HAP-1 (cell line): ENCODE measurements at regions not wholly inside any gene's neighbourhood (a gene's known extent, or its start where the extent isn't known, plus 50 kb on each side); places are given as distances from the start of the nearest gene placed in this dataset.
"Not testable (repeated sequence)": the region's sequence is repeated elsewhere in the genome, so short reads cannot be mapped to it uniquely, and the experiment has no call there.

Experiments
- DNase-seq, 2 experiments: peaks; one replicate each; pipeline ENCODE4 v3.0.0-alpha.2; 2016 to 2020; ENCODE audit warnings: low spot score in 2 of 2
- H3K27me3 ChIP-seq: fragments of 250-450 bp; sonication (Bioruptor Pico); 2 replicates; pipeline ENCODE4 v1.5.1; 2020; ENCODE audit warnings: low read depth, mild to moderate bottlenecking, moderate library complexity
- H3K36me3 ChIP-seq: fragments of 250-450 bp; sonication (Bioruptor Pico); replicated peaks from 2 replicates; pipeline ENCODE4 v1.5.1; 2020; ENCODE audit warnings: mild to moderate bottlenecking
- H3K4me1 ChIP-seq: fragments of 250-450 bp; sonication (Bioruptor Pico); 2 replicates; pipeline ENCODE4 v1.5.1; 2020; ENCODE audit warnings: mild to moderate bottlenecking
- H3K4me3 ChIP-seq: fragments of 250-450 bp; sonication (Bioruptor Pico); 2 replicates; pipeline ENCODE4 v1.5.1; 2020; ENCODE audit warnings: mild to moderate bottlenecking, moderate library complexity
- H3K9me3 ChIP-seq: fragments of 250-450 bp; sonication (Bioruptor Pico); 2 replicates; pipeline ENCODE4 v1.5.1; 2020; ENCODE audit warnings: mild to moderate bottlenecking, moderate library complexity
- in situ Hi-C: fragments of 300-500 bp; cut with MboI; formaldehyde crosslinking; loops from 3 replicates; pipeline ENCODE4 v1.14.3; 2020; ENCODE audit warnings: low sequenced_read_pairs, inconsistent platforms, mixed read lengths

DNA sequence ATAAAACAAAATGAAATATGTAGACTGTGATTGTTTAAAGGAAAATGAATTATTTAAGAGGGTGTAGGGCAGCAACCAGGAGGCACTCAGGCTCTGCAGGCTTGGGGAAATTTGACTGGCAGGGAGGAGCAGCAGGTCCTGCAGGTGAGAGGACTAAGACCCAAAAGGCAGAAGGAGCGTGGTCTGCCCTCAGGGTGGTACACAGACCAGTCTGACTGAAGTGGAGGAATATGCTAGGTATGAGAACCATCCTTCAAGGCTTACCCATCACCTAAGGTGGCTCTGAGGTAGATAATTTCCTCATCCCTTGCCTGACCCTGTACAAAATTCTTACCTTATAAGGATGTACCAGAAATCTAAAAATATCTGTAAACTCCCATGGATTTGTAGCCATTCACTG, 261.3 kb upstream of the RASGEF1B start:
- DNase-seq: no peak
- in situ Hi-C loops: no loop called here

DNA sequence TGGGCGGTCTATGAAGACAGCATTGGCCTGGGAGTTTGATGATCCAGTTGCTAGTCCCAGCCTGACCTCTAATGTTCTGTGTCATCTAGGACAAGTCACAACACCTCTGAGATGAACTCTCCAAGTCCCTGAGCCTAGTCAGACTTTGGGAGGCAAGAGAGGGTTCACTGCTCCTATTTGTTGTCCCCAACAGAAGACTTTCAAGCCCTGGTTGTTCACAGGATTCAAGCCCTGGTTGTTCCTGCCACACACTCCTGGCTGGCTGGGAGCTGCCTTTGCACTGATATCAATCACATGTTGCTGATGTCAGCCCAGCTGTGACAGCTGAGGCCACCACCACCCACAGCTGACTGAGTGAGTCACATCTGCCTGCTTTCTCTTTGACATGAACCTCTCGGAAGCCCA, 253.2 kb upstream of the RASGEF1B start:
- no peak for DNase-seq

More for the DNA sequence above, 261.3 kb upstream of the RASGEF1B start:
- no peaks in the 10 kb centered on the region for H3K27me3 ChIP-seq
- H3K4me3 ChIP-seq: no peak overlapping the region
- H3K9me3 ChIP-seq: no peaks in the 10 kb centered on the region
- no peaks in the 10 kb centered on the region for H3K4me1 ChIP-seq
- H3K36me3 ChIP-seq: no peaks in the 10 kb centered on the region

DNA sequence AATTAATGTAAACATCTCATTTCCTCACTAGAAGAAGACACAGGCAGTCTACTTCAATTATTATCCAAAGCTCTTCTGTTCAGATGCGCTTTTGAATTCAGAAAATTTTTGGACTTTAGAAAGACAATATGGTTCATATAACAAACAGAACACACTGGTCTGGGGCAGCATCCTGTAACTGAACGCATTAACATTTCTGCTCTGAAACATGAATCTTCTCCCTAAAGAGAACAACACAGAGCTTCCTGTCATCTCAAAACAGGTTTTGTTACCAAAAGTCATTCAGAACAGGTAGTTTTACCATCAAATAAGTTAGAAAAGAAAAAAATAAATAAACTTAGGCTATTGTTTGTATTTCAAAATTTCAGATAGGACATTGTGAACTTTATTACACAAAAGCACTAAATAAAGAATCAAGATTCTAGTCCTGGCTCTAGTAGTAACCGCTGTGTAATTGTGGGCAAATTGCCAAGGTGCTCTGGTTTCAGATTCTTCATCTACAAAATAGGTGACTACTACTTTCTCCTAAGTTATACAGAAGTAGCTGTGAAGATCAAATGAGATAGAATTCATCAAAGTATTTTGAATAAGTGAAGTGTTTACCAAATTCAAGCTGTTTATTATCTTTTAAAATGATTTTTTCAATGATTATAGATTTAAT, 252.3 kb upstream of the RASGEF1B start:
- Histone ChIP-seq H3K4me1 (no peaks in the 10 kb centered on the region), H3K9me3 (no peaks in the 10 kb centered on the region), H3K4me3 (no peak overlapping the region), H3K36me3 (no peaks in the 10 kb centered on the region), H3K27me3 (no peaks in the 10 kb centered on the region; the same call in 1 of the 2 replicates)
- DNase-seq: no peak
- in situ Hi-C loops: no loop called here

More for the DNA sequence above, 253.2 kb upstream of the RASGEF1B start:
- Histone ChIP-seq H3K27me3 (no peaks in the 10 kb centered on the region; the same call in 1 of the 2 replicates), H3K36me3 (no peaks in the 10 kb centered on the region), H3K4me3 (no peak overlapping the region), H3K9me3 (no peaks in the 10 kb centered on the region), H3K4me1 (no peaks in the 10 kb centered on the region)
- in situ Hi-C loops: no loop called here

DNA sequence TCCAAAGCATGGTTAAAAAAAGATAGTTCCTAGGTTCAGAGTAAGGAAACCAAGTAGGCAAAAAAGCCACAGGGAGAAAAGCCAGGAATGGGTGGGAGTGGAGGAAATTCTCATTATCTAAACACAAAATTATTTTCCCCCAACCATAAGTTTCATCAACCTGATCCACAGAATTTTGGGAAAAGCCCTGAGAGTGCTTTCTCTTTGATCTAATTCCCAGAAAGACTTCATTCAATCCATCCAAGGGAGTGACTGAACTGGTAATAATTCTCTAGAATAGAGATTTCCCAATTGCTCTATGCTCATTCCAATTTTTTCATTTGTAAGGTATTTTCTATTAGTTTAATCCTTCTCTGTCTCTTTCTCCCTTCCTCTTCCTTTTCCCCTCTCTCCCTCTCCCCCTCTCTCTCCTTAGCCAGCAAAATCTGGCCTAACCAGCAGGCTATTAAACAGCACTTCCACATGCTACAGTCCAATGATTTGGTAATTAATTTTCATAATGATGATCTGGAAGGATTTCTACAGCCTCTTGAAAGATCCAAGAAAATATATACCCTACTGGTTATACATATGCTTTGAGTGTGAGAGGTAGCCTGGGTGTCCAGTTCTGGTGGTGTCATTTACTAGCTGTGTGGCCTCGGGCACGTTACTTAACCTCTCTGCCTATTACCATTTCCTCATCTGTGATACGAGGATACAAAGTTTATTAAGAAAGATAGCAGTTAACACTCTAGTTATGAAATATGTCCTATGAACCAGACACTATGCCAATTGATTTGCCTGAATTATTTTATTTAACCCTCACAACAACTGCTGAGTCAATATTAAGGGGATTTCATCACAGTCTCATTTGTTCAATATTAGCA, 251.5 kb upstream of the RASGEF1B start:
- Histone ChIP-seq H3K4me1 (no peaks in the 10 kb centered on the region), H3K4me3 (no peak overlapping the region), H3K27me3 (no peaks in the 10 kb centered on the region; the same call in 1 of the 2 replicates), H3K36me3 (no peaks in the 10 kb centered on the region), H3K9me3 (no peaks in the 10 kb centered on the region)
- in situ Hi-C loops: no loop called here
- no peak for DNase-seq

DNA sequence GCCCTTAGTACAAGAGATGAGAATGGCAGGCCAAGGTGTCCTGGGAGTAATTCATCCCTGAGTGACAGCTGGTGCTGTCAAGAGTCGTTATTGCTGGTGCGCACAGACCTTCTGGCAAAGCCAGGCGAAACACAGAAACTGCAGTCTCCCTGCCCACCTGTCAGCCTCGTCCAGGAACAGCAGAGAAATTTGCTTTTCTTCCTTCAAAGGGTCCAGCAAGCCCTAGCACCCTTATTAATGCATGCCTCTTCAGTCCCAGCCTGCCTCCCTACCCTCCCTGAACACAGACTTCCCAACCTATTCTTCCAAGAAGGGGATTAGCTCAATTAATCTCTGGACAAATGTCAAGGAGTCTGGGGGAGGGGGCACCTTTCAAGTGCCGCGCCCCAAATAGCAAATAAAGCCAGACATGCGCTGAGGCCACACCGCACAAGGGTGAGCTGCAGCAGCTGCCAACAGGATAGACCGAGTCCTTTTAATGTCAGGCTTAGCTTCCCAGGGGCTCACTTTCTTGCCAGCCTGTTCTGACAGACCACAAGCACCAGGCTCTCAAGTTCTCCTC, 250.7 kb upstream of the RASGEF1B start:
- in situ Hi-C loops: no loop called here
- DNase-seq: peak; percentile 11 to 26

DNA sequence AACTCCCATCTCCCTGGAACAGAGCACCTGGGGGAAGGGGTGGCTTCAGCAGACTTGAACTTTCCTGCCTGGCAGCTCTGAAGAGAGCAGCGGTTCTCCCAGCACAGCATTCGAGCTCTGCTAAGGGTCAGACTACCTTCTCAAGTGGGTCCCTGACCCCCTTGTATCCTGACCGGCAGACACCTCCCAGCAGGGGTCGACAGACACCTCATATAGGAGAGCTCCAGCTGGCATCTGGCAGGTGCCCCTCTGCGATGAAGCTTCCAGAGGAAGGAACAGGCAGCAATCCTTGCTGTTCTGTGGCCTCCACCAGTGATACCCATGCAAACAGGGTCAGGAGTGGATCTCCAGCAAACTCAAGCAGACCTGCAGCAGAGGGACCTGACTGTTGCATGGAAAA, 244.1 kb upstream of the RASGEF1B start:
- Histone ChIP-seq H3K4me3 (no peak overlapping the region), H3K36me3 (no peaks in the 10 kb centered on the region), H3K4me1 (no peaks in the 10 kb centered on the region), H3K9me3 (no peaks in the 10 kb centered on the region), H3K27me3 (no peaks in the 10 kb centered on the region)
- in situ Hi-C loops: no loop called here
- no peak for DNase-seq

More for the DNA sequence above, 250.7 kb upstream of the RASGEF1B start:
- Histone ChIP-seq H3K4me3 (no peak overlapping the region), H3K9me3 (no peaks in the 10 kb centered on the region), H3K27me3 (no peaks in the 10 kb centered on the region; the same call in 1 of the 2 replicates), H3K4me1 (no peaks in the 10 kb centered on the region), H3K36me3 (no peaks in the 10 kb centered on the region)

DNA sequence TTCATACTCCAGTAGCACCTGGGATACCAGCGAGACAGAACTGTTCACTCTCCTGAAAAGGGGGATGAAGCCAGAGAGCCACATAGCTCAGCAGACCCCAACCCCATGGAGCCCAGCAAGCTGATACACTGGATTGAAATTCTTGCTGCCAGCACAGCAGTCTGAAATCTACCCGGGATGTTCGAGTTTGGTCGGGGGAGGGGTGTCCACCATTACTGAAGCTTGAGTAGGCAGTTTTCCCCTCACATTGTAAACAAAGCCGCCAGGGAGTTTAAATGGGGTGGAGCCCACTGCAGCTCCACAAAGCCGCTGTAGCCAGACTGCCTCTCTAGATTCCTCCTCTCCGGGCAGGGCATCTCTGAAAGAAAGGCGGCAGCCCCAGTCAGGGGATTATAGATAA, 243.7 kb upstream of the RASGEF1B start:
- H3K4me3 ChIP-seq, H3K36me3 ChIP-seq, DNase-seq, H3K4me1 ChIP-seq, H3K27me3 ChIP-seq, H3K9me3 ChIP-seq, in situ Hi-C loops: not testable (repeated sequence)

DNA sequence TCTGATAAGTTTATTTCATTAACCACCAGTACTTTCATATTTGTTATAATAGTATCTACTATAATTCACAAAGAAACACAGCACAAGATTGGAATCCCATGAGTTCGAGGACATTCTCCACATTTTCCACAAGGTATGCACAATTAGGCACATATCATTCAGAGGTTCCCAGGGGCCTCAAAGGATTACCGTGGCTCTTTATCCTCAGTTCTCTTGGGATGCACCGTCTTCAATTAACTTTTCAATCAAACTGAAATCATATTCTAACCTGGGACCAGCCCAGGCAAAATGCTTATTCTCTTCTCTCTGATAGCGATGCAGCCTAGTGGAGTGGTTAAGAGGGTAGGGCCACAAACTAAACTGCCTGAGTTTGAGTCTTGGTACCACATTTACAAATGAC, 242.6 kb upstream of the RASGEF1B start:
- DNase-seq: no peak
- in situ Hi-C loops: no loop called here
- H3K9me3 ChIP-seq: no peaks in the 10 kb centered on the region

DNA sequence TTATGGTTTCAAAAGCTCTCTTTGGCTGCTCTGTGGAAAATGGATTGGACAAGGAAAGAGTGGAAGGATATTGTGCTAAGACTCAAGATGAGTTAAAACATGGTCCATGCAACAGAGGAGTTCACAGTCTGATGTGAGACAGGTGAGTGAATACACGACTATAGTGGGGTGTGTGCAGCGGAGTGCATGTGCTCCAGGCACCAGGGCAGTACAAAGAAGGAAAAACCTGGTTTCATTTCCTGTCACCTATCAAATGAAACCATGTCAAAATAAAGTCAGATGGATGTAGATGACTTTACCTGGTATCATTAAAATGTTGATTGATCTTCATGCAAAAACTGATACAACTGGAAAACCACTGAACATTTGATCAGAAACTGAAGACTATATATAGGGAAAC, 241.0 kb upstream of the RASGEF1B start:
- Histone ChIP-seq H3K4me1 (no peaks in the 10 kb centered on the region), H3K9me3 (no peaks in the 10 kb centered on the region), H3K4me3 (no peak overlapping the region), H3K27me3 (no peaks in the 10 kb centered on the region), H3K36me3 (no peaks in the 10 kb centered on the region)
- in situ Hi-C loops: no loop called here
- no peak for DNase-seq

More for the DNA sequence above, 242.6 kb upstream of the RASGEF1B start:
- Histone ChIP-seq H3K4me1 (no peaks in the 10 kb centered on the region), H3K36me3 (no peaks in the 10 kb centered on the region), H3K27me3 (no peaks in the 10 kb centered on the region), H3K4me3 (no peak overlapping the region)

DNA sequence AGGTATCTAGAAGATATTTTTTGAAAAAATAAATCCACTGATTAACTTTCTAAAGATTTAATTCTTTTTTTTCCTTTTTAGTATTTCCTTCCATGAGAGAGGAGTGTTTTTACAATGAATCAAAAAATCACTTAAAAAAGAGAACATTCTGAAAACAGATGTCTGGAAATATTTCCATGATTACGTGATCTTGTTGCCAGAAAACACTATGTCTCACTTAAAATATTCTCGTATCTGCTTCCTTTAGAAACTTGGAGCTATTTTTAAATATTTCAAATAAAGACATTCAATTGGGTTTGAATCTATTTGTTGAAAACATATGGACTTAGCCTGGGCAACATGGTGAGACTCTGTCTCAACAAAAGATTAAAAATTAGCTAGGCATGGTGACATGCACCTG, 232.8 kb upstream of the RASGEF1B start:
- no peak for DNase-seq
- Histone ChIP-seq H3K4me3 (no peak overlapping the region), H3K27me3 (no peaks in the 10 kb centered on the region), H3K9me3 (no peaks in the 10 kb centered on the region), H3K4me1 (no peaks in the 10 kb centered on the region), H3K36me3 (no peaks in the 10 kb centered on the region)
- in situ Hi-C loops: no loop called here

DNA sequence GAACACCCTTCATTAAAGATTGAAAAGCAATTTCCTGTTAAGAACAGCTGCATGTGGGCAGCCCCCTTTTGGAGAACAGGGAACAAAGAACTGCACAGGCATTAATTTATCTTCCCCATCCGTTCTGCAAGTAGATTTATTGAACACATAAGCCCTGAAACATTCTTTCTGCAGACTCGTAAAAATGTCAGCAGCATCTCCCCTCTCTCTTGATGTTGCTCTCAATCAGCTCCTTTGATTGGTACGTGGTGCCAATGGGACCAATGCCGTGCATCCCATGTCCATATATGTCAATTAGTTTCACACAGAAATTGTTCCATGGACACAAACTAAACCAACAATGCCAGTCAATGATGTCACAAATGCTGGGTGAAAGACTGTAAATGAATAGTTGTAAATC, 228.5 kb upstream of the RASGEF1B start:
- Histone ChIP-seq H3K4me3 (no peak overlapping the region), H3K4me1 (no peaks in the 10 kb centered on the region), H3K27me3 (no peaks in the 10 kb centered on the region), H3K9me3 (no peaks in the 10 kb centered on the region), H3K36me3 (no peaks in the 10 kb centered on the region)
- no peak for DNase-seq
- in situ Hi-C loops: no loop called here

DNA sequence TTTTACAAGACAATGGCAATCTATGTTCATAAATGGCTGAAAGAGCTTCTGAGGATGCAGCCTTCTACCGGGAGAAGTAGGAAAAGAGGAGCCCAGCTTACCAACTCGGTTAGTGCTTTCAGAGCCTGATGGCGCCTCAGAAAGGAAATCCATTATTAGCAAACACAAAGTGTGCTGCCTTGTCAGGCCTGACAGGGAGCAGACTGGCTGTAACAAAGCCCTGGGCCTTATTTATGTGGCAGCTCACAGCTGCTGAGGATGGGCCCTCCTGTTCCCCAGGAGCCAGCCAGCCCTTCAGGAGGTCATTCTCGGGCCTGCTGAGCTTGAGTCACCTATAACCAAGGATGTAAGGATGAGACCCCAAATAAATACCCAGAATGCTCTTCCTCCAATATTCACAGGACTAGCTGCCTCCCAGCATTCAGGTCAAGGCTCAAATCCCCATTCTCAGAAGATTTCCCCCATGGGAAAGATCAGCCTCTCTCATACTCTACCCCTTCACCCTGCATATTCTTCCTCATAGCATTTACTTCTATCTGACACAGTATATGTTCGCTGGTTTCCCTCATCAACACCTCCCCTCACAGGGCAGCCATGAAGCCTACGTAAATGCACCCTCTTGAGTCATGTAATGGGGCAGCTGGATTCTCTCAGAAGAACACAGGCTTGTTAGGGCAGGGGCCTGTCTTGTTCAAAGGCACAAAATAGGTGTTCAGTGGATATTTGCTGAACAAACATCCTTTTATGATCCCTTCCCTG, 227.0 kb upstream of the RASGEF1B start:
- DNase-seq: no peak
- H3K27me3 ChIP-seq: 0 out of 2 replicates have a peak, but pooled peaks cover 2% of the 10 kb centered on the region
- no peaks in the 10 kb centered on the region for H3K9me3 ChIP-seq

DNA sequence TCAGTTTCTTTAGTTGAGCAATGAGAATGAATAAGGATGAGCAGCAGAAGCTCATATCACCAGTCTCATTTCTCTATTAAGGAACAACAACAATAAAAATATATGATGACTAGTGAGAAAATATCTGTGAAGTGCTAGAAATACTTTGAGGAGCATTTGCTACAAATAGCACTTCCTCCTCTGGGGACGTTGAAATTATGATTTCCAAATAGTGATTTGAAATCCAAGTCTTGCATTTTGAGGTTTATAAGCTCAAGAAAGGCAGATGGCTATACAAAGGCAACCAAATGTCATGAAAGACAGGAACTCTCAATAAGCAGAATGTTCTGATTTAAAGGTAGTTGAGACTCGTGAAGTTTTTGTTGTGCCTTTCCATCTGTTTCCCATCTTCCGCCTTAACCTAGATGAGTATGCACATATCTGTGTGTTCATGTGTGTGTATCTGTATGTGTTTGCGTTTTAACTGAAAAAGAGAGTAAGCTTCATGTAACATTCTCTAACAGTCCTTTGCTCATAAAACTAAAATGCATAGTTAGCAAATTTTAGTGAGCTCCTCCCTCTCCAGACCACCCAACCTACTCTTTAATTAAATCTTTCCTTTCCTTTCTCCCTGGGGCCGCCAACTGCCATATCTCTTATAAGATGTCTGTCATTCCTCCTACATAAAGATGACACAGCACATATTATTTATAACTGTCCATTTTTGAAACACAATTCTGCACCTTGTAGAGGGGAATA, 222.6 kb upstream of the RASGEF1B start:
- no peak overlapping the region for H3K4me3 ChIP-seq

More for the DNA sequence above, 227.0 kb upstream of the RASGEF1B start:
- Histone ChIP-seq H3K36me3 (no peaks in the 10 kb centered on the region), H3K4me3 (no peak overlapping the region), H3K4me1 (no peaks in the 10 kb centered on the region)
- in situ Hi-C loops: no loop called here

More for the DNA sequence above, 222.6 kb upstream of the RASGEF1B start:
- no peaks in the 10 kb centered on the region for H3K4me1 ChIP-seq
- H3K9me3 ChIP-seq: no peaks in the 10 kb centered on the region
- H3K36me3 ChIP-seq: no peaks in the 10 kb centered on the region
- no peak for DNase-seq
- in situ Hi-C loops: no loop called here
- H3K27me3 ChIP-seq: 0 out of 2 replicates have a peak, but pooled peaks cover 2% of the 10 kb centered on the region
